Middle frontal gyrus (tissue), 1 donor: ENCODE measurements at regions not wholly inside any gene's neighbourhood (a gene's known extent, or its start where the extent isn't known, plus 50 kb on each side); places are given as distances from the start of the nearest gene placed in this dataset.

ENCODE experiments used
- DNase-seq: peaks from one replicate; pipeline ENCODE4 v3.0.0-alpha.2; 2015; ENCODE audit warnings: low spot score; ENCODE audit errors: extremely low spot score

DNA sequence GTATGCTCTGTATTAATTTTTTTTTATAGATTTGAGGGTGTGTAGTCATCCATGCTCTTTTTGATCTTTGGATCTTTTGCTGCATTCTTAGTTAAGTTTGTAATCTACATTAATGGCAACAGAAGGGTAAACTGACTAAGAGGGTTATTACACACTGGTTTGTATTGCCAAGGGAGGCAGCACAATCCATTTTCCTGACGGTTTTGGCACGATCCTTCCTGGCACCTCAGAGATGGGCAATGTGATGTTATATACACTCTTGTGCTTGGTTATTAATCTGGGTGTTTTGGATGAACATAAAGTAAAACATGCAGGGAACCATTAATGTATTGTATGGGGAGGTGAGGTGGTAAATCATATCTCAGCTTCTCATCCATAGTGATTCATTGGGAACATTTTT is 98.8 kb upstream of the SLC38A2 start:
- DNase-seq, result no peak

- no peak for DNase-seq
Measured at GRCh38 chr12:46470975-46471374, 98.4 kb upstream of the SLC38A2 start.

DNA sequence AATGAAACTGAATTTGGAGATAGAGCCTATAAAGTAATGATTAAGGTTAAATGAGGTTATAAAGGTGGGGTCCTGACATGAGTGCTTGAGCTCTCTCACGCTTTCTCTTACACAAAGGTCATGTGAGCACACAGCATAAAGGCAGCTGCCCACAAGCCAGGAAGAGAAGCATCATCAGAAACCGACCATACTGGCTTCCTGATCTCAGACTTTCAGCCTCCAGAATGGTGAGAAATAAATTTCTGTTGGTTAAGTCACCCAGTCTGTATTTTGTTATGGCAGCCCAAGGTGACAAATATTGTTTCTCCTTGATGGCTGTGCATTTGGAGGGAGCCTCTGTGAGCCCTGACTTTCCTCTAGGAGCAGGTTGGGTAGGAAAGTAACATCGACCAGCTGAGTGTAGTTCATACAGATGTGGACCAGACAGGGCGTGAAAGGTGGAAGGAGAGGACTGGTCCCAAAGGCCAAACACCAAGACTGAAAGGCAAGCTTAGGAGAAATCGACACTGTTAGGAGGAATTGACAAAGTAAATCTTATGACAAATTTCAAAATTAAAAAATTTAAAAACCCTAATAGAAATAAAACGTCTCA is 97.6 kb upstream of the SLC38A2 start:
- DNase-seq, result no peak

- DNase-seq, result no peak
Measured at GRCh38 chr12:46468813-46469212, 96.2 kb upstream of the SLC38A2 start.

DNA sequence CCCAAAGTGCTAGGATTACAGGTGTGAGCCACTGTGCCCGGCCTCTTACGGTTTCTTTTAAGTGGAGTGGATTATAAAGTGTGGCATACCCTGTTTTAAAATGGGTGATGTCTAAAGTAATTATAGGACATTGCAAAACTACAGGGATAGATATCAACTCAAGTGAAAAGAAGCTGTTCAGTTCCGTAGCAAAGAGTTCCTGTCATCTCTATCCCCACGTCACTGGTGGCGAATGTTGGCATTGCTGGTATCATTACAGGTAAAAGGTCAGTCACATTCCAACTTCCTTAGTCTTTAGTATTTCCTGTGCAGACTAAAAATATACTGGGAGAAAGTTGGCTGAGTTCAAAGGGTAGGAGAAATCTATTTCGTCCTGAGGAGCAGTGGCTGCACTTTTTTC is 95.6 kb upstream of the SLC38A2 start:
- no peak for DNase-seq

GRCh38 chr12:46465307-46465706 is 92.7 kb upstream of the SLC38A2 start:
- no peak for DNase-seq

- DNase-seq, result no peak
Measured at GRCh38 chr12:46464863-46465262, 92.3 kb upstream of the SLC38A2 start.

- no peak for DNase-seq
Measured at GRCh38 chr12:46462641-46463355, 90.2 kb upstream of the SLC38A2 start.

DNA sequence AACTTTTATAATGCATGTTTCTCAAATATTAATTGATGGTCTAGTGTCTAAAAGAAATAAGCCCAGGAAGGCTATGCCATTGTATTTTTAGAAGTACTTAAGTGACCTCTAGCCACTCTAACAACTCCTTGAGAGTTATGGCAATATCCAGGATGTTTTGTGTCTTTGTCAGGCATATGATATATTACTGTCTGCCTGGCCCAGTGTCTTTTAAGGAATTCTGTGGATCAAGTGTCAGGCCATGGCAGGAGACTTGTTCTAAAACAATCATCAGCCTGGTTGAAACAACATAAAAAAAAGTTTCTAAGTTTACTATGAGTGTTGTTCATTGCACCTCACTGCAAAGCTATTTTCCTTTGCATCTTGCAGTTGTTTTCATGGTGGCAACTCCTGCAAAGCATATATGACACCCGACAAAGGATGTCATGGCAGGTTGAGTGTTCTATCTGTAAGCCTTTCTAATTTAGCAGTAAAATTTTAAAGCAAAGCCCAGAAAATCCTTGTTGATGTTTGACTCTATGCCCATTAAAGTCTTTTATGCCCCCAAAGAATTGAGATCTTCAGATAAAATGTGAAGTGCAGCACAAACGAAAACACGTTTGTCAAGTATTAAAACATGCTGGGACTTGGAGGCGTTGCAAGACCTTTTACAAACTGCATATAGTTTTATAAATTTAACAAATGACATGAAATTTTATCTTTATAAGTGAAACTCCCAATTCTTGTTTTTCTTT is 89.5 kb upstream of the SLC38A2 start:
- DNase-seq, result no peak

GRCh38 chr12:46461459-46461858 is 88.9 kb upstream of the SLC38A2 start:
- no peak for DNase-seq

- no peak for DNase-seq
Measured at GRCh38 chr12:46460682-46461210, 88.2 kb upstream of the SLC38A2 start.

DNA sequence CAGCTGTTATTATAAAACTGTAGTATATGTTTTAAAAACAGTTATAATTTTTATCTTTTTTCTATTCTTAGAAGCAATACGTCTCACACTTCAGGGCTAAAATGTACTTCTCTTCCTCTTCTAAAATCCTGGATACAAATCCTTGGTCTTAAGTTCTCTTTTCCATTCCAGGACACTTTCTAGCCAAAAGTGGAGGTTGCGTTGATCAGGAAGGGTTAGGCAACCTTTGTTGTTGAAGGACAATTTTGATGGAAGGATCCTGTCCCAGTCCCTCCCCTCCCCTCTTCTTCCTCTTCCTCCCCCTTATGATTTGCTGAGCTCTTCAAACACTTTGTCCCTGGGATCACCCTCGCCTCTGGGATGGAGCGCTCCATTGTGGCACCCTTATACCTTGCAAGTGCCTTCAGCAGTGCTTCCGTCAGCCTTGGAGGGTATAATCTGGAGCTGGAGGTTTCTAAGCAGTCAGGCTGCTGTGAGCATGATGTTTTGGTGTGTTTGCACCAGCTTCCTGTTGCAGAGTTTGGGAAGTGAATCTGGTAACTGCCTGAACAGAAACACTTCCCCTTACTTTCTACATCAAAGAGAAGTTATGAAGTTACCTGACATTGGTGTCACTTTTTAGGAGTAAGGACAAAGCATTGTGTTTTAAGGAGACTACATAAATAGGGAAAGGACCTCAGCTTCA is 87.4 kb upstream of the SLC38A2 start:
- no peak for DNase-seq

GRCh38 chr12:46459111-46459510 is 86.5 kb upstream of the SLC38A2 start:
- DNase-seq, result no peak

DNA sequence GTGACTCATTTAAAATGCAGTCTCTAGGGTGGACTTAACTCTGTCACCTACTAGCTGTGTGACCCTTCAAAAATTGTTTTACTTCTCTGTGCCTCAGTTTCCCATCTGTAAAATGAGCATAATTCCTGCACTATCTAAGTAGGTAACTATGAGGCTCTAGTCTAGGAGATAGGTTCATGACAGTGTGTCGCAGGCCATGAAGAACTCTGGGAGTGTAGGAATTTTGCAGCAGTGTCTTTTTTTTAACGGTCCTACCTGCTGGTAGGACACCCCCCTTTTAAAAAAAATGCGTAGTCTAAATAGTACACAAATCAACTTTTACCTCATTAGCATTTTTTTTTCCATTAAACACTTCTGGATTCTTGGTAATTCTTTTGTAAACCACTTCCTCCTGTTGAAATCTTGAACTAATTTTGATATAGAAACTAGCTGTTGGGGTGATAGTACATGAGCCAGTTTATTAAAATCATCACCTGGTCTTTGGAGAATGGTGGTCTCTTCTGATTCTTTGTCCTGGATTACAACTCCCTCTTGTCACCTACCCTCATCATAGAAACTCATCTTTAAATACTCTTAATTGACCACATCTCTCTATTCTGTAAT is 86.0 kb upstream of the SLC38A2 start:
- DNase-seq, result no peak

GRCh38 chr12:46457958-46458357 is 85.4 kb upstream of the SLC38A2 start:
- DNase-seq, result no peak

DNA sequence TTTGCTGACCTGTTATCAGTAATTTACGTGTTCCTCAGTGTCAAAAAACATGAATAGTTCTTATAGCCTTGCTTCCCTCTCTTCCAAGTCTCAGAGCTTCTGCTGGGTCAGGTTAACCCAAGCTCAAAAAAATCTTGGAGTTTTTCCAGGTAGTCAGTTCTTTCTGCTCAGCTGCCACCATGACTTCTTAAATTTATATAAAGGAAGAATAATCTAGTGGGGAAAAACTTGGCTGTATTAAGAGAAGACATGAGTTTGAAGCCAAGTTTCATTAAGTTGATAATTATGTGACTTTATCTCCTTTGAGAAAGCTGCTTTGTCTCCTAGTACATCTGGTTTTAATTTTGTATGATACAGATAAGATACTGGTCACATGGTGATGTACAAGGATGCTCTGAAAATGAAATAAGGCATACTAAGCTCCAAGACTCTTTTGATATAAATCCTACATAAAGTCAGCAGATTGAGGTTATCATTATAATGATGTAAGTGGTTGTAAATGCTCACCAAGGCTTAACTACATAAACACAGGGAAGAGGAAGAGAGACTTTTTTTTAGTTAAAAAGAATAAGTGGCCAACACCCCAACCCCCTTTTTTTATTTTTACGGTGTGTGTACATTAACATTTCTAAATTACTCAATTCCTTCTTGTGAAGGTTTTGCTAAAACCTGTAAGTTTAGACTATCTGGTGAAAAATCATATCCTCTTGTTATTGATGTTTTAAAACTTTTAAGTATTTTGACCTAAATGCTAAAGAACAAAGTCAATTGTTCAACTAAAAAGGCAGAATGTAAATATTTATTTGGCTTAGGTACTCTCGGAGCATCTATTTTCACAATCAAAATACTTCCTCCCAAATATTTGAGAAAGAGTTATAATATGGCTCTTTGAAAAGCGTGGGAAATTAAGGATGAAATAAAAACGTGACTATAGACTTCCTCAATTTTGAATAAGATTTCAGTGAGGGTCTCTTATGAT is 84.1 kb upstream of the SLC38A2 start:
- DNase-seq, result no peak

- DNase-seq, result no peak
Measured at GRCh38 chr12:46455648-46456352, 83.2 kb upstream of the SLC38A2 start.

- DNase-seq, result no peak
Measured at GRCh38 chr12:46454981-46455380, 82.4 kb upstream of the SLC38A2 start.

DNA sequence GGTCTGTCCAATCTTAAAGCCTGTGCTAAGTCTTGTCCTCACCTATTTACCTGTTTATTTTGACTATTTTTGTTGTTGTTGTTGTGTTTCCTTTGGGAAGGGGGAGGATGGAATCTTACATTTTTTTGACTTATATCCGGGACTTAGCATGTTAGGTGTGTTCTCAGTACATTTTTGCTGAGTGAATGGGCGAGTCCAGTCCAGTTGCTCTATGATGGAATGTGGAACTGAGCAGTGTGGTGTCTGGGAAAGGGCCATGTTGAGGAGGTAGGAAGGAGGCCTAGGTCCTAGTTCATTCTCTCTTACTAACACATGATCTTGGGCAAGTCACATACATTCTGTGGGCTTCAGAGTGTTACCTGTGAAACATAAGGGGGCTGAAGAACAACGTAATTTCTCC is 80.9 kb upstream of the SLC38A2 start:
- DNase-seq, result no peak

GRCh38 chr12:46452776-46453175 is 80.2 kb upstream of the SLC38A2 start:
- no peak for DNase-seq
